T-cell (primary cell): ENCODE measurements at regions not wholly inside any gene's neighbourhood (a gene's known extent, or its start where the extent isn't known, plus 50 kb on each side); places are given as distances from the start of the nearest gene placed in this dataset.
A peak's percentile ranks its signal among the peaks of the same experiment; 100 is the strongest.
"Not testable (repeated sequence)": the region's sequence is repeated elsewhere in the genome, so short reads cannot be mapped to it uniquely, and the experiment has no call there.

Experiments used
- ATAC-seq, 4 experiments: fragments of 200-7000 bp in 3 of 4; fragments of 150-1000 bp in 1 of 4; cut with Tn5 transposase; replicated peaks in 1 of 4; 1 replicate in 3 of 4; 2 replicates in 1 of 4; pipeline ENCODE4 v1.10.0; 2021; ENCODE audit warnings: moderate library complexity in 3 of 4, mild to moderate bottlenecking in 2 of 4, moderate number of reproducible peaks in 1 of 4
- CTCF ChIA-PET, 2 donors: fragments of 300-600 bp; sonication (Branson Sonifier 250); formaldehyde crosslinking; loops; one replicate each; lab custom pipeline; 2022; ENCODE audit warnings: antibody characterized with exemption in 2 of 2; lab: Charles Lee
- POLR2A ChIA-PET, 2 donors: fragments of 300-600 bp; sonication (Branson Sonifier 250); formaldehyde crosslinking; loops; one replicate each; lab custom pipeline; 2022; ENCODE audit warnings: antibody characterized with exemption in 2 of 2; lab: Charles Lee
- DNase-seq, 35 experiments: peaks; one replicate each; pipeline versions ENCODE4 v3.0.0 to v3.0.0-alpha.2; 2013 to 2023
- H3K27ac ChIP-seq: one replicate; pipeline ENCODE4 v1.5.1; 2013; ENCODE audit warnings: low read length
- H3K27me3 ChIP-seq, 2 experiments: replicated peaks in 1 of 2; 1 replicate in 1 of 2; 2 replicates in 1 of 2; pipeline versions ENCODE4 v1.6.1 to v1.7.0; 2013; ENCODE audit warnings: low read length in 1 of 2, mixed read lengths in 1 of 2; ENCODE audit not compliant: control insufficient read depth in 2 of 2, insufficient read depth in 2 of 2; ENCODE audit errors: extremely low read depth in 1 of 2
- H3K36me3 ChIP-seq, 2 donors: 1 replicate in 1 of 2; 2 replicates in 1 of 2; pipeline versions ENCODE4 v1.6.1 to v1.7.0; 2013; ENCODE audit warnings: low read length in 1 of 2; ENCODE audit not compliant: control insufficient read depth in 2 of 2, insufficient read depth in 1 of 2; ENCODE audit errors: extremely low read depth in 1 of 2
- H3K4me1 ChIP-seq, 2 experiments: 1 replicate in 1 of 2; 2 replicates in 1 of 2; pipeline versions ENCODE4 v1.6.1 to v1.7.0; 2013; ENCODE audit warnings: low read length in 2 of 2, mixed read lengths in 1 of 2; ENCODE audit not compliant: insufficient read depth in 2 of 2, control insufficient read depth in 1 of 2; ENCODE audit errors: extremely low read depth in 1 of 2
- H3K4me3 ChIP-seq, 2 donors: 1 replicate in 1 of 2; 2 replicates in 1 of 2; pipeline versions ENCODE4 v1.5.1 to v1.7.0; 2013; ENCODE audit warnings: mild to moderate bottlenecking in 2 of 2, low read length in 1 of 2, moderate library complexity in 1 of 2; ENCODE audit not compliant: control insufficient read depth in 1 of 2; ENCODE audit errors: extremely low read depth in 1 of 2
- H3K9me3 ChIP-seq: 2 replicates; pipeline ENCODE4 v1.7.0; 2013
- H3K27ac Mint-ChIP-seq, 2 donors: one replicate each; pipeline ENCODE4 v1.8.0; 2020 to 2021; ENCODE audit warnings: mild to moderate bottlenecking in 2 of 2, mixed read lengths in 2 of 2
- H3K27me3 Mint-ChIP-seq, 2 donors: one replicate each; pipeline ENCODE4 v1.8.0; 2021 to 2022; ENCODE audit warnings: mixed read lengths in 2 of 2
- H3K36me3 Mint-ChIP-seq: one replicate; pipeline ENCODE4 v1.8.0; 2021; ENCODE audit warnings: mixed read lengths
- H3K4me1 Mint-ChIP-seq, 3 donors: one replicate each; pipeline ENCODE4 v1.8.0; 2020 to 2022; ENCODE audit warnings: mixed read lengths in 3 of 3, mild to moderate bottlenecking in 1 of 3
- H3K4me3 Mint-ChIP-seq, 3 donors: one replicate each; pipeline ENCODE4 v1.8.0; 2020 to 2022; ENCODE audit warnings: mild to moderate bottlenecking in 3 of 3, mixed read lengths in 3 of 3, moderate library complexity in 3 of 3
- H3K9me3 Mint-ChIP-seq, 3 donors: one replicate each; pipeline ENCODE4 v1.8.0; 2020 to 2022; ENCODE audit warnings: mixed read lengths in 3 of 3
- WGBS: methylation state at CpG from one replicate; pipeline ENCODE4 v1.1.5; 2013; ENCODE audit warnings: missing lambda C conversion rate; ENCODE audit not compliant: insufficient coverage; 5-methylcytosine and 5-hydroxymethylcytosine counted together

DNA sequence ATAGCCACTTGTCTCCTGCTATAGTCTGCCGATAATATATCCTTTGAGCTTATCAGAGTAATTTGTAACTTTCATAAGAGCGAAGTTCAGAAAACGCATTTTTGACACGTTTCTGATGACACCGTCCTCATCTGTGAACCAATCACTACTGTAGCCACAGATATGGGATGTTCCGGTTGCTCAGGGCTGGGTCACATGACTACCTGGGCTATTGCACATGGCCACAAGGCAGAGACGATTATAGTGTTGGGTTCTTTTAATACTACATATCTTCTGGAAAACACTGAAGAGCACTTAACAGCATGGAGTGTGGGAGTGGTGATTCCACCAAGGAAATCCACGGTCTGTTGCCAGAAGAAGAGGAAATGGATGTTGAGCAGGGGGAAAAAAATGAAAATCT, 115.0 kb upstream of the ADRA1B start:
- H3K4me3 ChIP-seq, result no peak overlapping the region
- H3K9me3 Mint-ChIP-seq, result peaks cover 0 to under 1% (median 0%) of the 10 kb centered on the region in 3 donors
- no peak overlapping the region for H3K4me3 Mint-ChIP-seq
- H3K27ac Mint-ChIP-seq, result no peak overlapping the region
- no peak for DNase-seq
- no peaks in the 10 kb centered on the region for H3K36me3 ChIP-seq
- H3K27ac ChIP-seq, result no peak overlapping the region
- H3K9me3 ChIP-seq, result no peaks in the 10 kb centered on the region
- H3K36me3 Mint-ChIP-seq, result no peaks in the 10 kb centered on the region
- H3K27me3 ChIP-seq, result peaks cover 0 to 2% of the 10 kb centered on the region in 2 experiments
- no peaks in the 10 kb centered on the region for H3K4me1 Mint-ChIP-seq
- 98% methylated on average over 5 of the region's 8 CpGs for WGBS
- CTCF ChIA-PET, result no interaction called here
- H3K4me1 ChIP-seq, result no peaks in the 10 kb centered on the region
- no peak for ATAC-seq
- peaks cover 22 to 27% of the 10 kb centered on the region in 2 donors for H3K27me3 Mint-ChIP-seq
- POLR2A ChIA-PET, result no interaction called here

DNA sequence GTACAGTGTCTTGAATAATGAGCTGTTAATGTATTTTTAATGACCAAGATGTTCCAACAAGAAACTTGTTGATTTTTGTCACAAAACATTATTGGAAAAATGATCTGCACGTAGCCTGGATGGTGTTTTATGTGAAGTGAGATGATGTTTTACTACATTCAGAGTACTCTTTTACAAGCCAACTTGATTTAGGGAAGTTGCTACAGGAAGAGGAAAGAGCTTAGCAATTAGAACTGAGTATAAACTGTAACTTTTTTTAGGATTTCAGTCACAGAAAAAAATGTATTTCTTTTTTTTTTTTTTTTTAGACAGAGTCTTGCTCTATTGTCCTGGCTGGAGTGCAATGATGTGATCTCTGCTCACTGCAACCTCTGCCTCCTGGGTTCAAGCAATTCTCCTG, 113.6 kb upstream of the ADRA1B start:
- H3K36me3 ChIP-seq, result no peaks in the 10 kb centered on the region
- no peak overlapping the region for H3K27ac ChIP-seq
- Mint-ChIP-seq H3K4me1 (no peaks in the 10 kb centered on the region), H3K36me3 (no peaks in the 10 kb centered on the region), H3K27ac (no peak overlapping the region), H3K9me3 (peaks cover 7 to 9% (median 8%) of the 10 kb centered on the region in 3 donors), H3K27me3 (peaks cover 30 to 36% of the 10 kb centered on the region in 2 donors), H3K4me3 (no peak overlapping the region)
- ChIA-PET POLR2A (interaction anchor here in 1 of 2 donors (0.7 kb wide), 2 partner anchors 135 to 158 kb away, joined by 3 to 5 read pairs; no protein-coding TSS in a partner anchor), CTCF (interaction anchor here (0.7 kb wide), 2 partner anchors 11 to 696 kb away, joined by 4 to 7 read pairs; no protein-coding TSS in a partner anchor)
- DNase-seq (no peak), ATAC-seq (no peak)
- no peaks in the 10 kb centered on the region for H3K9me3 ChIP-seq
- no peak overlapping the region for H3K4me3 ChIP-seq
- no CpG with 5 or more reads among the region's 1 CpG for WGBS
- peaks cover 0 to 2% of the 10 kb centered on the region in 2 experiments for H3K27me3 ChIP-seq
- no peaks in the 10 kb centered on the region for H3K4me1 ChIP-seq

DNA sequence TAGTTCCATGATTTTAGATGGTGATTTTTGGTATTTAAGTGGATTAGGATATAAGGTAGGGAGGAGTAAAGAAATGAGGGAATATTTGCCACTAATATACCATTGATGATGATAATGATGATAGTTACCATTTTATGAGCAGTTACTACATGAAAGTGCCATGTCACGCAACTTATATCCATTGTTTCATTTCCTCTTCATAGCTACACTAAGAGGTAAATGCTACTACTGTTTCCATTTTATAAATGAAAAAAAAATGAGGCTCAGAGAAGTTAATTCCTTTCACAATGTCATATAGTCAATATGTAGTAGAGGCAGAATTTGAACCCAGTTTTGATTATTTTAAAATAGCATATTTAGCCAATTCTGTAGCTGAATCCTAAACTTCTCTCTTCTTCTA, 112.2 kb upstream of the ADRA1B start:
- Histone ChIP-seq H3K36me3 (no peaks in the 10 kb centered on the region), H3K27me3 (peaks cover 0 to 2% of the 10 kb centered on the region in 2 experiments), H3K27ac (no peak overlapping the region), H3K4me1 (no peaks in the 10 kb centered on the region), H3K4me3 (no peak overlapping the region), H3K9me3 (no peaks in the 10 kb centered on the region)
- POLR2A ChIA-PET, result no interaction called here
- CTCF ChIA-PET, result interaction anchor here (0.6 kb wide), 3 partner anchors 200 to 1109 kb away, joined by 3 to 7 read pairs (median 3); no protein-coding TSS in a partner anchor
- Mint-ChIP-seq H3K36me3 (no peaks in the 10 kb centered on the region), H3K9me3 (peaks cover 7 to 9% (median 8%) of the 10 kb centered on the region in 3 donors), H3K4me1 (no peaks in the 10 kb centered on the region), H3K27me3 (peaks cover 30 to 36% of the 10 kb centered on the region in 2 donors), H3K4me3 (no peak overlapping the region), H3K27ac (no peak overlapping the region)
- DNase-seq (no peak), ATAC-seq (no peak)
- WGBS, result no CpG with 5 or more reads among the region's 1 CpG

DNA sequence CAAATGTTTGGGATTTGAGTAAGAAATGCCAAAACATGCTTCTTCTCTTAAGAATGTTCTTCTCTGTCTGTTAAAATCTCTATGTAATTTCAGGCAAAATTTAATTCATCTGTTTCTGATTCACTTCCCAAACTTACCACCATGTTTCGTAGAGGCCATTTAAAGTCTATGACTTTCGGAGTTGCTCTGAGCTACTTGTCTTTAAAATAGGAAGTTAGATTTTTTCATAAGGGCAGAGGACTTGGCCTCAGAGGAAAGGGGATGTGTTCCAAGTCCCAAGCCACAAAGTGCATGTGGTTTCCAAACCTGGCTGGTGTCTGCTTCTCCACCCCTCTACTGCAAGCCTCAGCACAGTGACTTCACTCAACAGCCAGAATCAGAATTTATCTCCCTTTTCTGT, 111.3 kb upstream of the ADRA1B start:
- H3K4me3 Mint-ChIP-seq, result no peak overlapping the region
- H3K36me3 Mint-ChIP-seq, result no peaks in the 10 kb centered on the region
- CTCF ChIA-PET, result no interaction called here
- peak in 1 of 35 experiments; percentile 14 for DNase-seq
- no CpG with 5 or more reads among the region's 2 CpGs for WGBS
- H3K9me3 Mint-ChIP-seq, result peaks cover 7 to 9% (median 8%) of the 10 kb centered on the region in 3 donors
- H3K27ac ChIP-seq, result no peak overlapping the region
- no peak overlapping the region for H3K27ac Mint-ChIP-seq
- H3K27me3 ChIP-seq, result peaks cover 0 to 2% of the 10 kb centered on the region in 2 experiments
- H3K4me3 ChIP-seq, result no peak overlapping the region
- no peaks in the 10 kb centered on the region for H3K36me3 ChIP-seq
- POLR2A ChIA-PET, result interaction anchor here in 1 of 2 donors (0.6 kb wide), 1 partner anchor 226 kb away, joined by 5 read pairs; no protein-coding TSS in a partner anchor
- no peaks in the 10 kb centered on the region for H3K4me1 ChIP-seq
- no peaks in the 10 kb centered on the region for H3K4me1 Mint-ChIP-seq
- ATAC-seq, result no peak
- H3K9me3 ChIP-seq, result no peaks in the 10 kb centered on the region
- peaks cover 30 to 35% of the 10 kb centered on the region in 2 donors for H3K27me3 Mint-ChIP-seq

DNA sequence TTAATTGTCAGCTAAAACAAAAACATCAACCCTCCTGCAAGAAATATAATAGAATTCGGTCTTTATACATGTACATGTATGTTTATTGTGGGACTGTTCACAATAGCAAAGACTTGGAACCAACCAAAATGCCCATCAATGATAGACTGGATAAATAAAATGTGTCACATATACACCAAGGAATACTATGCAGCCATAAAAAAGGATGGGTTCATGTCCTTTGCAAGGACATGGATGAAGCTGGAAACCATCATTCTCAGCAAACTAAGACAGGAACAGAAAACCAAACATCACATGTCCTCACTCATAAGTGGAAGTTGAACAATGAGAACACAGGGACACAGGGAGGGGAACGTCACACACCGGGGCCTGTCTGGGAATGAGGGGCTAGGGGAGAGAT, 109.1 kb upstream of the ADRA1B start:
- H3K9me3 ChIP-seq, H3K36me3 Mint-ChIP-seq, H3K27ac ChIP-seq, ATAC-seq, H3K4me1 Mint-ChIP-seq, DNase-seq, H3K4me3 Mint-ChIP-seq, H3K27ac Mint-ChIP-seq, H3K4me1 ChIP-seq, H3K36me3 ChIP-seq, H3K4me3 ChIP-seq, H3K27me3 ChIP-seq, CTCF ChIA-PET, H3K9me3 Mint-ChIP-seq, POLR2A ChIA-PET: not testable (repeated sequence)
- WGBS, result no CpG with 5 or more reads among the region's 3 CpGs
- H3K27me3 Mint-ChIP-seq, result peaks cover 30% of the 10 kb centered on the region in 2 donors

DNA sequence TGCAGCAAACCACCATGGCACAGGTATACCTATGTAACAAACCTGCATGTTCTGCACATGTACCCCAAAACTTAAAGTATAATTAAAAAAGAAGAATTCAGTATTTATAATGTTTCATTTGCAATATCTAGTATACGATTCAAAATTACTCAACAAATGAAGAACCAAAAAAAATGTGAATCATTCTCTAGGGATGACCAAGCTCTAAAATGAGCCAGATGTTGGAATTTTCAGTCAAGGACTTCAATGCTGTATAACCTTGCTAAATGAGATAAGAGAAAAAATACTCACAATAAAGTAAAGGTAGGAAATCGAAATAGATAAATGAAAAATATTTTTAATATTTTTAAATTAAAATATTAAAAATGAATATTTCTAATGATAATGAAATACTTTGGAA, 108.7 kb upstream of the ADRA1B start:
- Mint-ChIP-seq H3K36me3 (no peaks in the 10 kb centered on the region), H3K4me1 (no peaks in the 10 kb centered on the region), H3K27me3 (peaks cover 30 to 31% of the 10 kb centered on the region in 2 donors), H3K27ac (no peak overlapping the region), H3K9me3 (peaks cover 7 to 9% (median 8%) of the 10 kb centered on the region in 3 donors), H3K4me3 (no peak overlapping the region)
- Histone ChIP-seq H3K4me3 (no peak overlapping the region), H3K9me3 (no peaks in the 10 kb centered on the region), H3K36me3 (no peaks in the 10 kb centered on the region), H3K27ac (no peak overlapping the region), H3K27me3 (peaks cover 0 to 2% of the 10 kb centered on the region in 2 experiments), H3K4me1 (no peaks in the 10 kb centered on the region)
- no CpG with 5 or more reads among the region's 2 CpGs for WGBS
- ATAC-seq (no peak), DNase-seq (no peak)
- ChIA-PET POLR2A (no interaction called here), CTCF (no interaction called here)
